Activated T-helper 1 cell treated with anti-CD3 and anti-CD28 coated beads, Interleukin-2, amount 50 U/mL, for 16 hours (primary cell): ENCODE measurements at regions not wholly inside any gene's neighbourhood (a gene's known extent, or its start where the extent isn't known, plus 50 kb on each side); places are given as distances from the start of the nearest gene placed in this dataset.
"Not testable (repeated sequence)": the region's sequence is repeated elsewhere in the genome, so short reads cannot be mapped to it uniquely, and the experiment has no call there.

ENCODE experiments used
- DNase-seq, 2 donors: peaks; one replicate each; pipeline ENCODE4 v3.0.0-alpha.2; 2020; ENCODE audit warnings: low read depth in 1 of 2, low spot score in 1 of 2

GRCh38 chrX:1103360-1103759 is 109.1 kb downstream of the CRLF2 start:
- DNase-seq, result no peak

- no peak for DNase-seq
Observed at GRCh38 chrX:1102786-1103185, 109.7 kb downstream of the CRLF2 start.

GRCh38 chrX:1102221-1102620 is 110.2 kb downstream of the CRLF2 start:
- not testable (repeated sequence) for DNase-seq

- DNase-seq, result no peak
Observed at GRCh38 chrX:1099146-1099770, 113.2 kb downstream of the CRLF2 start.

GRCh38 chrX:1097328-1097727 is 115.1 kb downstream of the CRLF2 start:
- DNase-seq, result no peak

- no peak for DNase-seq
Observed at GRCh38 chrX:1094566-1095333, 117.7 kb downstream of the CRLF2 start.

- no peak for DNase-seq
Observed at GRCh38 chrX:1093586-1094421, 118.6 kb downstream of the CRLF2 start.

GRCh38 chrX:1093121-1093520 is 119.3 kb downstream of the CRLF2 start:
- DNase-seq, result no peak

- no peak for DNase-seq
Observed at GRCh38 chrX:1086444-1087409, 125.7 kb downstream of the CRLF2 start.

- not testable (repeated sequence) for DNase-seq
Observed at GRCh38 chrX:1085871-1086270, 126.6 kb downstream of the CRLF2 start.

- DNase-seq, result no peak
Observed at GRCh38 chrX:1084689-1085088, 127.8 kb downstream of the CRLF2 start.

- no peak for DNase-seq
Observed at GRCh38 chrX:1076871-1077651, 135.4 kb downstream of the CRLF2 start.

- DNase-seq, result no peak
Observed at GRCh38 chrX:1075741-1076140, 136.7 kb downstream of the CRLF2 start.

GRCh38 chrX:1075156-1075555 is 137.3 kb downstream of the CRLF2 start:
- no peak for DNase-seq

- no peak for DNase-seq
Observed at GRCh38 chrX:1074755-1075154, 137.7 kb downstream of the CRLF2 start.

- DNase-seq, result no peak
Observed at GRCh38 chrX:1074172-1074571, 138.3 kb downstream of the CRLF2 start.

- DNase-seq, result no peak
Observed at GRCh38 chrX:1072637-1073377, 139.6 kb downstream of the CRLF2 start.

GRCh38 chrX:1071351-1071750 is 141.1 kb downstream of the CRLF2 start:
- DNase-seq, result no peak

GRCh38 chrX:1062351-1062750 is 150.1 kb downstream of the CRLF2 start:
- no peak for DNase-seq
